ENCODE measurements at regions not wholly inside any gene's neighbourhood (a gene's known extent, or its start where the extent isn't known, plus 50 kb on each side); places are given as distances from the start of the nearest gene placed in this dataset.
"Not testable (repeated sequence)": the region's sequence is repeated elsewhere in the genome, so short reads cannot be mapped to it uniquely, and the experiment has no call there.

DNA sequence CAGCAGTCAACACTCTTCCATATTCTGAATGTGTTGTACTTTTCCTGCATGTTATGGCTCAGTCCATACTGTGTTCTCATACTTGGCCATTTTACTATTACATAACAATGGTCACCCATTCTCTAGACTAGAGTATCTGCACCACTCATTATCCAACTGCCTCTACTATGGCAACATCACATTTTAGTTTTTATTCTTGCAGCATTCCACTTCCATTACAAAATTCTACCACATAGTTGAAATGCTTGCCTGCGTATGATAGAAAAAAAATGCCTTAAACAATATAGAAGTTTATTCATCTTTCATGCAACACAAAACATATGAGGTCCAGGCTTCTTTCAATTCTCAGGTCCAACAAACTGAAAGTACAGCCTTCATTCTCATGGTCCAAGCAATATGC lies 128.0 kb downstream of the TENT5A start:
- DNase-seq (ENCODE audit: low read depth in 2 of 2): no peak

DNA sequence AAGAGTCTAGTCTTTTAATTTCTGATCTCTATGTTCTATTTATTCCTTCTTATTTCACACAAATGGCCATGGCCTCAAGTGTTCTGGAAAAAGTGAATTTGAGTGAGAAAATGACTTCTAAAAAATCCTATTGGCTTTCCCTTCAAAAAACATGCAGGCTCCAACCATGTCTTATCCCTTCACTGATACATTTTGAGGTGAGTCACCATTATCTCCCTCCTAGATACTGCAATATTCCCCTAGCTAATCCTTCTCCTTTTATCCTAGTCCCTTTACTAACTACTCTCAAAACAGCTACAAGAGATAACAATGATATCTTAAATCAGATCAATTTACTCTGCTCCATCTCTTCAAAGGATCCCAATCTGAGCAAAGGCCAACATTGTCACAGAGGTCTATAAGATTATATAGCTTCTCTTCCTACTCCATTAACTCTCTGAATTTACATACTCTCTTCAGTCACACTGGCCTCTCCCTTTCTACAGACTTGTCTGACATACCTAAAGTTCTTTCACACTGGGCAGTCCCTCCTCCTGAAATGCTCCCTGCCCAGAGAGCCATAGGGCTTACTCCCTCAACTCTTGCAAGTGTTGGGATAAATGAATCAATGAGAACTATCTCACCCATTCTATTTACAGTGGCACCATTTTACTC lies 129.2 kb downstream of the TENT5A start:
- DNase-seq (ENCODE audit: low read depth in 2 of 2): no peak

DNA sequence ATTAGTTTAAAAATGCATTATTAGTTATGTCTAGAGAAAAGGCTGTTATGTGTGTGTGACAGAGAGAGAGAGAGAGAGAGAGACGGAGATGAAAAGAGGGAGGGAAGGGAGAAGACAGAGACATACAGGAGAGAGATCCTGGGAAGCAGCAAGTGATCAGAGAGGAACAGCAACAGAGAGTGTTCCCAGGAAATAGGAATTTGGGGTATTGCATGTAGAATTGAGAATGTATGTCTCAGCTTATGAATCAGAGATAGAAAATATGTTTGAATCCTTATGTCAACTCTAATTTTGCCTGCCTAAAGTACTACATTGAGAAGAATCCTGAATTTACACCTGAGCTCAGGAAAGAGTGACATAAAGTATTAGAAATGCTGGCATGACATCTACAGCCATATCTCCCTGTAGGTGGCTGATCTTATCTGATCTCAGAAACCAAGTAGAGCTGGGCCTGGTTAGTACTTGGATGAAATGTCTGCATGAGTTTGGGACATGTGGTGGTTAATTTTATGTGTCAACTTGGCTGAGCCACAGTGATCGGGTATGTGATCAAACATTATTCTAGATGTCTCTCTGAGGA lies 130.6 kb downstream of the TENT5A start:
- no peak for DNase-seq (ENCODE audit: low read depth in 2 of 2)

DNA sequence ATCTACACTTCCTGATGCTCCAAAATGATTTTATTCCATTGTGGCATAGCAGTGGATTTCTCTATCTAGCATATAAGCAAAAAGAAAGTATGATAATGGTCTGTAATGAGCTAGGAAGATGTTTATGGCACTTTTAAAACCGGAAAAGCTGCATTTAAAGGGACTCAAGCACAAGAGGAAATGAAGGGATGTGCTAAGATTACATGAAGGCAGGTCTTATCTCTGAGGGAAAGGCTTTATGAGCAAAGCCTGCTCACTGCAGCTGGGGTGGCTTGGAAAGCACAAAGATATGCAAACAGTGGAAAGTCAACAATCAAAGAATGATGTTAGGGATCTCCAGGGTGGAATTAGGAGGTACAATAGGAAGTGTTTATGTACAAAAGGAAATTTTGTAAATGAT lies 138.2 kb downstream of the TENT5A start:
- DNase-seq (ENCODE audit: low read depth in 2 of 2): peak in 1 of 2 donors; percentile 36

DNA sequence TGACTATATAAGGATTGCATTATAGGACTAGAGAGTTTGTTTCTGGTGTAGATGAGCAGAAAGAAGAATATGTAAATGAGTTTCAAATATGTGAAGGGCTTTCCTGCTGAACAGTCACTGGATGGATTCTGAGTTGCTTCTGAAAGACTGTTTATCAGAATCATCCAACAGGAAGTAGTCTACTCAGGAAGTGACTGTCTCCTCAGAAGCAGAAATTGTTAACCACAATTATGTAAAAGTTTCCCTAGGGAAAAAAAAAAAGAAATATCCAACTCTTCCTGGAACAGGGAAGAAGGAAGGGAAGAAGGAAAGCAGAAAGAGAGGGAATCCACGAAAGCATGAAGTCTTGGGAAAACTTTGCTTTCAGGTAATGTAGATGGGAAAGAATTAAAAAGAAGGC lies 138.9 kb downstream of the TENT5A start:
- DNase-seq (ENCODE audit: low read depth in 2 of 2): peak in 1 of 2 donors; percentile 49

DNA sequence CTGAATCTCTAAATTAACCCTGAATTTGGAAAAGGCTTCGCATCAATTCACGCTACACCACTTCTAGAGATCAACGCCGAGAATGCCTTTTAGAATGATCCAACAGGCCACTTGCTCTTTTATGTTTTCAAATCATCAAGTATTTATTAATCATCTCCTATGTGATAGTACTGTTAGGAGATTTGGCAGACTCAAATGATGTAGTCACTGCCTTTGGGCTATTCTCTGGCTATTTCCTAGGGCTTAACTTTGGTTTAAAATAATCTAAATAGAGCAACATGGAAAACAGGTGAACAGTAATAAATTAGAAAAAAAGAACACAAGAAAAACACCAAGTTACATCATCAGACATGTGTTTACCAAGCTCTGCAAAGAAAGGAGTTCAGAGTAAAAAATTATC lies 140.3 kb downstream of the TENT5A start:
- no peak for DNase-seq (ENCODE audit: low read depth in 2 of 2)

DNA sequence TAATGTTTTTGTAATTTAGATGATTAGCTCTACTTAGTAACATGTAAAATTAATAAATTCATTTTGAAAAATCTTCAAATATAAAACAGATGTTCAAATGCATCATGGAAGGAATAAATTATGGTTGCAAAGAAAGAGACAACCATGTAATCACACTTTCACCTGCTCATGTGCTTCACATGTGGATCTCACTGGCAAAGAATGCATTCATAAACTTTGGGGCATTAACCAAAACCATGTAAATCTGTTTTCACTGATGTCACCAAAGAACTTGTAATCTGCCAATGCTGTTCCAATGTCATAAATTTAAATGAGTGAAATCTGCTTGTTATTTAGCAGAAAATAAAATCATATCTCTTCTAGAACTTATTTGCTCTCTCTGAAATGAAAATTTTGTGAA lies 142.7 kb downstream of the TENT5A start:
- no peak for DNase-seq (ENCODE audit: low read depth in 2 of 2)

DNA sequence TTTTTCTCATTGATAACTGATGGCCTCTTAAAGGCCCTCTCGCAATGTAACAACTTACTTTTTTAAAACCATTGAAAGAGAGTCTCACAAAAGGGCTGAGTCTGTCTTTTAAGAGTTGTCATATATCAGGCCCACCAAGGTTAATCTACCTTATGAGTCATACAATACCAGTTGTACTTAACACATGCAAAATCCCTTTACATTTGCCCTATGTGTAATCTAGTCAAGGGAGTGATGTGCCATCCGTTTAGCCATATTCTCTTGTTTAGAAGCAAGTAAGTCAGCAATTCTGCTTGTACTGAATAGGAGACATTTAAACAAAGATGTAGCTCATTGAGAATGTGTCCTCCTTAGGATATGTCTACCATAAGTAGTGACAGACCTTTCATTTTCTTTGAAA lies 143.7 kb downstream of the TENT5A start:
- no peak for DNase-seq (ENCODE audit: low read depth in 2 of 2)

DNA sequence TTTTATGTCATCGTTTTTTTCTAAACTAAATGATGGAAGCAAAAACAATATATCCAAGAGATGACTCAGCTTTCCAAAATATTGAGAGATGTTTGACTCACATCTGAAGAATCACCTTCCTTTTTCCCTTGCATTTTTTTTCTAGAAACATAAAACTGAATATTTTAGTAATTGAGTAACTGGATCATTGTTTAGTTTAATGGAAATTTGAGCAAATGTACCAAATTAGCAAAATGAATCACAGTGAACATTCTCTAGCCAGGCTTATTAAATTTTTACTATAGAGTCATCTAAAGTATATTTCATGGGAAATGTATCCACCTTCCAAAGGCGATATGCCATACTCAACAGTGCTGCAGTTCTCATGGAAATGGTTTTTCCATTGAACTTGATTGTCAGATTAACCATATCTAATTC lies 145.5 kb downstream of the TENT5A start:
- peak in 1 of 2 donors; percentile 16 for DNase-seq (ENCODE audit: low read depth in 2 of 2)

DNA sequence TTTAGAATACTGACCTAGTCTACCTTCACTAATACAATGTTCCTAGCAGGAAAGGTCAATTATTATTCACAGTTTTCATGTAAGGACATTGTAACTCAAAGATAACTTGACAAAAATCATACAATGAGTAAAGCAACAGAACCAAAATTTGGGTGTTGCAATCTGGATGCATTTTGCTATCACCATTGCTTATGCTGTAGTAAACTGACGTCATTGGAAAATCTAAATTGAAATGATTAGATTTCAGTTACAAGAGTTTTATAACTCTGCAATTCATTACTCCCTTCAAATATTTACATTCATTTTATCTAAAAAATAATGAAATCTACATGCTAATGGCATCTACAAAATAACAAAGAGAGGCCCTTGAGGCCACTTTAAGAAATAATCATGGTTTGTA lies 147.0 kb downstream of the TENT5A start:
- no peak for DNase-seq (ENCODE audit: low read depth in 2 of 2)

DNA sequence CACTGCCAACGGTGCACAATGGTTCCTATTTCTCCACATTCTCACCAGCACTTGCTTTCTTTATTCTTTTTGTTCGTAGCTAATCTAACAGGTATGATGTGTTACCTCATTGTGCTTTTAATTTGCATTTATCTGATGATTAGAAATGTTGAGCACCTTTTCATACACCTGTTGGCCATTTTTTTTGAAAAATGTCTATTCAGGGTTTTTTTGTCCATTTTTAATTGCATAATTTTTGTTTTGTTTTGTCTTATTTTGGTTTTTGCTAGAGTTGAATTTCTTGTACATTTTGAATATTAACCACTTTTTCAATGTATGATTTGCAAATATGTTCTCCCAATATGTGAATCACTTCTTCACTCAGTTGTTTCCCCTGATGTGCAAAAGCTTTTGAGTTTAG lies 150.6 kb downstream of the TENT5A start:
- DNase-seq (ENCODE audit: low read depth in 2 of 2): no peak

DNA sequence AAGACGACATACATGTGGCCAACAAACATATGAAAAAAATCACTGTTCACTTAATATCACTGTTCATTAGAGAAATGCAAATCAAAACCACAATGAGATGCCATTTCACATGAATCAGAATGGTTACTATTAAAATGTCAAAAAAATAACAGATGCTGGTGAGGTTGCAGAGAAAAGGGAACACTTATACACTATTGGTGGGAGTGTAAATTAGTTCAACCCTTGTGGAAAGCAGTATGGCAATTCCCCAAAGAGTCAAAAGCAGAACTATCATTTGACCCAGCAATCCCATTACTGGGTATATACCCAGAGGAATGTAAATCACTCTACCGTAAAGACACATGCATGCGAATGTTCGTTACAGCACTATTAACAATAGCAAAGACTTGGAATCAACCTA lies 152.0 kb downstream of the TENT5A start:
- not testable (repeated sequence) for DNase-seq (ENCODE audit: low read depth in 2 of 2)

DNA sequence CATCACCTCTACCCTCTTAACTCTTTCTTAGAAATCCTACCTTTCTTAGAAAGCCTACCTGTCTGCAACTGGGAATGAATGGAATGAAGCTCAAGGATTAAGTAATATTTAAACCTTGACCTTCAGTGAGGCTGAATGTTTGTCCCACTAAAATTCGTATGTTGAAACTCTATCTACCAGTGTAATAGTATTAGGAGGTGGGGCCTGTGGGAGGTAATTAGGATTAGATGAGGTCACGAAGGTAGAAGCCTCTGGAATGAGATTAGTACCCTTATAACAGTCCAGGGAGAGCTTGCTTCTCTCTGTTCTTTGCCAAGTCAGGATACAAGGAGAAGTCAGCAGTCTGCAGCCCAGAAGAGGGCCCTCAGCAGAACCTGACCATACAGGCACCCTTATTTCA lies 158.0 kb downstream of the TENT5A start:
- DNase-seq (ENCODE audit: low read depth in 2 of 2): no peak

DNA sequence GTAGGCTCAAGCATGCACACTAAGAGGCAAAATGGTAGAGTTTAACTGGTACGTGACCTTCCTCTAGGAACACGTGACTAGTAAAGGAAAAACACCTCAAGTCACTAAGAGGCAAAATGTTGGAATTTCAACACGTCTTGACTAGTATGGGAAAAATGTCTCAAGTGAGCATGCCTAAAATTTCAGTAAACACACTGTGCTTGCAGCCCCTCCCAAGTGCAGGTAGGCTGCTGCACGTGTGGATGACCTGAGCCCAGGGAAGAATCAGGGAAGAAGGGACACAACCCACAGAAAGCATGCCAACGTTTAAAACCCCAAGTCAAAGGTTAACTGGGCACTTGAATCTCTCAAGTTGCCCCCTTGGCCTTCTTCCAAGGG lies 162.2 kb downstream of the TENT5A start:
- no peak for DNase-seq (ENCODE audit: low read depth in 2 of 2)

DNA sequence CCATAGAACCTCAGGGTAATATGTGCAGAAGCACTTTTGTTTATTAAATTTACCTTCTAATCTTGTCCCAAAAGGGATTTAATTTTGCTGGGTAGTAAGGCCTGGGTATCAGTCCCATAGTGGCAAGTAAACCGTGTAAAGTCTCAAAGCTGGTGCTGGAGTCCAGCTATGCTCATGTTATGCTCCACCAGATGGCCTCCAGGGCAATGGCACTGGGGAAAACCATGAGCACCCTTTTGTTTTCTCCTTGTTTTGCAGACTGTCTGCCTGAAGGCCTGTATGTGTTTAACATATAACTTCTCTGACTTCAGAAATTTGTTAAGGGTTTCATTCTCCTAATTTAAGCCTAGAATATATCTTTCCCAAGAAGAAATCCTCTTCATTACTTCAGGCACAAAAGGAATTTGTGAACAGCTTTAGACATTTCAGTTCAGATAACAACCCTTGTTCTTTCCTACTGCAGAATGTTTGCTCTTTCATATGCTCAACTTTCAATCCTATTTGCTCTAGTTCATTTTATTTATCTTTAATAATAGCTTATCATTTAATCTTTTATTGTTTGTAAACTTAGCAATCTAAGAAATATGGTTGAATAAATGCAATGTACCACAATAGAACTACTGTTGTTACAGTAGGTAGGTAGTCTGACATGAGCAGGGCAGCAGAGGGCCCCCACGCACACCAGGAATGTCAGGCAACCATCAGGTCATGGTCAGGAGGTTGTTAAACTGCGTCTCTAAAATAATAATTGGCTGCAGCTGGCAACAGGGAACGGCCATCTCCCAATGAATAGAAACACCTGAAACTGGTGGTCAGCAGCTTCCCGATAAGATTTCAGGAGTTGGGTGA lies 162.8 kb downstream of the TENT5A start:
- DNase-seq (ENCODE audit: low read depth in 2 of 2): peak in 1 of 2 donors; percentile 2

DNA sequence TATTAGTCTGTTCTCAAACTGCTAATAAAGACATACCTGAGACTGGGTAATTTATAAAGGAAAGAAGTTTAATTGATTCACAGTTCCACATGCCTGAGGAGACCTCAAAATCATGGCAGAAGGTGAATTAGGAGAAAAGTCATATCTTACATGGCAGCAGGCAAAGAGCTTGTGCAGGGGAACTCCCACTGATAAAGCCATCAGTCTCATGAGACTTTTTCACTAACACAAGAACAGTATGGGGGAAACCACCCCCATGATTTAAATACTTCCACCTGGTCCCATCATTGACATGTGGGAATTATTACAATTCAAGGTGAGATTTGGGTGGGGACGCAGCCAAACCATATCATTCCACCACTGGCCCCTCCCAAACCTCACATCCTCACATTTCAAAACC lies 166.8 kb downstream of the TENT5A start:
- DNase-seq (ENCODE audit: low read depth in 2 of 2): not testable (repeated sequence)

DNA sequence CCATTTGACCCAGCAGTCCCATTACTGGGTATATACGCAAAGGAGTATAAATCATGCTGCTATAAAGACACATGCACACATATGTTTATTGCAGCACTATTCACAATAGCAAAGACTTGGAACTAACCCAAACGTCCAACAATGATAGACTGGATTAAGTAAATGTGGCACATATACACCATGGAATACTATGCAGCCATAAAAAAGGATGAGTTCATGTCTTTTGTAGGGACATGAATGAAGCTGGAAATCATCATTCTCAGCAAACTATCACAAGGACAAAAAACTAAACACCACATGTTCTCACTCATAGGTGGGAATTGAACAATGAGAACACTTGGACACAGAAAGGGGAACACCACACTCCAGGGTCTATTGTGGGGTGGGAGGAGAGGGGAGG lies 168.3 kb downstream of the TENT5A start:
- not testable (repeated sequence) for DNase-seq (ENCODE audit: low read depth in 2 of 2)

DNA sequence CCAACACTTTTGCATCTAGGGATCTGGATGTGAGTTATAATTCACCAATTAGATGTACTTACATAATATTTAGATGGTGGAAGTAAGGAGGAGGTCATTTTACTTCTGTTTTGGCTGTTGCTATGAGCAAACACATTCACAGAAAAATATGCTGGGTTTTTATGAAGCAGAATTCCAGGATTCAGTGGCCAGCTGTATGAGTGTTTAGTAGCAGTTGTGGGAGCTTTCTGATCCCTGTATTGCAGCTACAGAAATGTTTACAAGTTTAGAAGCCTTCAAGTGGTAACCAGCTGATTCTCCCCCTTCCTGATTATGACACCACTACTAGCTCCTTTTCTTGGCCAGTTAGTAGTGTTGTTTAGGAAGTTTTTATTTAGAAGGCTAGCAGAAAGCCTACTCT lies 177.0 kb downstream of the TENT5A start:
- DNase-seq (ENCODE audit: low read depth in 2 of 2): no peak

DNA sequence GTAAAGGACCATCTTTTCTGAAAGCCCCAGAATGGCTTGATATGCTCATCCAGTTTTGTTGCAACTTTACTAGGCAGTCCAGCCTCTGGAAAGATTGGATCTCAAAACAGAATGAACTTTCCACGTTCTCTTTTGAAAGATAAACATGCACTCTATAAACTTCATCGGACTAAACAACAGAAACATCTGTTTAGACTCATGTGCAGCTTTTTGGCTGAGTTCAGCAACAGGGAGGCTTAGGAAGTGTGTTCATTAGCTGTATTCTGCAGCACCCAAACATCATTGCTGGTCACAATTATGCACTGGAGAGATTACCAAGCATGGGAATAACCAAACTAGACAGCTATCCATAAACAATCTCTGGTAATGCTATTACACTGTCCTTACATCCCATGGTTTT lies 180.5 kb downstream of the TENT5A start:
- DNase-seq (ENCODE audit: low read depth in 2 of 2): no peak

DNA sequence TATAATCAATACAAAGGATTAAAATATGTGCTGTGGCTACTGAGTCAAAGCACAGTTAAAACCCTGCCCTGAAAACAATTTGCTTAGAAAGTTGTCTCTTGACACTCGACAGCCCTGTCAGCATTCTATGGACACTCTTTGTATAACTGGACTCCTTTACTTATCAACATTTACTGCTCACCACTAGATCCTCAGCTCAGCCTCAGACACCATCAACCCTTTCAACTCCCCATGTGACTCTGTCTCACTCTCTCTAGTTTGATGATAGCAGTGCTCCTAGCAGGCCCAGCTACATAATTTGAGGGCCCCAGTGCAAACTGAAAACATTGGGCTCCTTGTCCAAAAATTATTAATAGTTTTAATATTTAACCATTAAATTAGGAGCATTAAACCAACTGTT lies 181.8 kb downstream of the TENT5A start:
- DNase-seq (ENCODE audit: low read depth in 2 of 2): no peak

DNA sequence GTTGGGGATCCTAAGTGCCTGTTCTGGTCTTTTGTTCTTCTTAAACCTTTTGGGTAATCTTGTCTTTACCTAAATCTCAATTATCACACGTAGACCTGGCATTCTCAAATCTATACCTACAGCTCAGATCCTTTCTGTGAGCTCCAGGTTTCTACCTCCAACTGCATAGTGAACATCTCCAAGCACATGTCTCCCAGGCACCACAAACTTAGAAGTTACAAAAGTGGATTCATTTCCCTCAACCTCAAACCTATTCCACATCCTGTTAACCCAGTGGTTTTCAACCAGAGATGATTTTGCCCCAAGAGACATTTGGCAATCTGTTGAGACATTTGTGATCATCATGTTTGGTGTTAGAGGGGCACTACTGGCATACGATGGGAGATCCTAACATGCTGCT lies 183.5 kb downstream of the TENT5A start:
- no peak for DNase-seq (ENCODE audit: low read depth in 2 of 2)

DNA sequence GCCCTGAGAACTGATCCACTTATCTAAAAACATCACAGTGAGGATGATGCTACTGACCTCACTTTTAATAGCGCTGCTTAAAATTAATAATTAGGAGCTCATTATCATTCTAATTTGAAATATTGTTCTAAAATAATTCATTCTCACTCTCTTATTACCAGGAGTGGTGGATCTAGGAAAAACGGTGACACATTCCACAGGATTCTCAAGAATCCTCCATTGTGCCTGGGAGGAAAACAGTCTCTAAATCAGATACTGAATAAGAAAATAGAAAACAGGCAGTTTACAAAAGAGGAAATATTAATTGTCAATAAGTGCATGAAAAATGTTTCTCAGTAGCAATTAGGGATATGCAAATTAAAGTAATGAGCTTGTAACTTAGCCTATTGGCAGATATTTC lies 187.4 kb downstream of the TENT5A start:
- DNase-seq (ENCODE audit: low read depth in 2 of 2): no peak

Measured in dermis microvascular lymphatic vessel endothelial cell (primary cell).